A549 (cell line): ENCODE measurements at regions not wholly inside any gene's neighbourhood (a gene's known extent, or its start where the extent isn't known, plus 50 kb on each side); places are given as distances from the start of the nearest gene placed in this dataset.

Experiments
- ATAC-seq, 2 experiments: fragments of 200-7000 bp in 1 of 2; fragments of >200 bp in 1 of 2; cut with Nextera tagmentation in 1 of 2; cut with Tn5 transposase in 1 of 2; 3 replicates each; pipeline versions ENCODE4 v1.8.0 to v1.9.1; 2018 to 2020; ENCODE audit warnings: mild to moderate bottlenecking in 1 of 2, moderate library complexity in 1 of 2
- CTCF ChIA-PET: fragments of 300-600 bp; sonication (Branson Sonifier 250); formaldehyde crosslinking; extraction: SDS; loops from one replicate; lab custom pipeline; 2021; ENCODE audit warnings: antibody characterized with exemption, inconsistent platforms; lab: Yijun Ruan, JAX
- POLR2A ChIA-PET: fragments of 350-600 bp; formaldehyde crosslinking; extraction: SDS; loops from one replicate; lab custom pipeline; 2021; ENCODE audit warnings: antibody characterized with exemption, inconsistent platforms; lab: Yijun Ruan, JAX
- DNase-seq, 2 experiments: peaks; one replicate each; pipeline versions ENCODE4 v3.0.0 to v3.0.0-alpha.2; 2011 to 2016; ENCODE audit warnings: low read depth in 1 of 2, low spot score in 1 of 2
- FAIRE-seq: peaks from 2 replicates; lab custom pipeline; 2011; peaks lifted over from hg19 to GRCh38; lab: Jason Lieb, UNC
- H3K27ac ChIP-seq, 2 experiments: fragments of >200 bp; sonication (Bioruptor Twin); formaldehyde crosslinking; 3 replicates each; pipeline ENCODE4 v1.5.1; 2016 to 2017
- H3K4me1 ChIP-seq: fragments of >200 bp; sonication (Bioruptor Twin); formaldehyde crosslinking; 3 replicates; pipeline ENCODE4 v1.6.1; 2016
- H3K4me2 ChIP-seq: fragments of >200 bp; sonication (Bioruptor Twin); formaldehyde crosslinking; 3 replicates; pipeline ENCODE4 v1.6.1; 2016
- H3K4me3 ChIP-seq: fragments of >200 bp; sonication (Bioruptor Twin); formaldehyde crosslinking; 3 replicates; pipeline ENCODE4 v1.5.1; 2016
- H3K9me3 ChIP-seq: fragments of >200 bp; sonication (Bioruptor Twin); formaldehyde crosslinking; 3 replicates; pipeline ENCODE4 v1.6.1; 2016
- CHD2 ChIP-seq: fragments of 150-350 bp; IDR thresholded peaks from 2 replicates; pipeline ENCODE4 v1.6.1; 2014; ENCODE audit warnings: low read length; ENCODE audit not compliant: partially characterized antibody
- CHD4 ChIP-seq: fragments of 200-600 bp; sonication (generic); IDR thresholded peaks from 2 replicates; pipeline ENCODE4 v1.6.1; 2016; ENCODE audit warnings: antibody characterized with exemption, mild to moderate bottlenecking, borderline replicate concordance
- CTCF ChIP-seq: fragments of >200 bp; sonication (Bioruptor Twin); formaldehyde crosslinking; IDR thresholded peaks from 3 replicates; pipeline ENCODE4 v1.5.1; 2016
- EHF ChIP-seq: fragments of 250-450 bp; sonication (Bioruptor Pico); IDR thresholded peaks from 2 replicates; pipeline ENCODE4 v1.5.0; 2020; ENCODE audit warnings: mild to moderate bottlenecking
- ELK1 ChIP-seq: fragments of 150-350 bp; IDR thresholded peaks from 2 replicates; pipeline ENCODE4 v1.6.1; 2014; ENCODE audit warnings: low read depth, mild to moderate bottlenecking, low read length
- ESRRA ChIP-seq: fragments of 150-350 bp; IDR thresholded peaks from 2 replicates; pipeline ENCODE4 v1.6.1; 2014; ENCODE audit warnings: mild to moderate bottlenecking, low read length, borderline replicate concordance
- FOSL2 ChIP-seq, 2 experiments: fragments of 450-650 bp in 1 of 2; fragments of >200 bp in 1 of 2; sonication (Bioruptor Twin) in 1 of 2; formaldehyde crosslinking; IDR thresholded peaks; 2 replicates each; pipeline versions ENCODE4 v1.5.0 to v1.6.1; 2016 to 2020; ENCODE audit warnings: mild to moderate bottlenecking in 1 of 2, moderate library complexity in 1 of 2
- HOXA7 ChIP-seq: fragments of 250-450 bp; sonication (Bioruptor Pico); IDR thresholded peaks from 2 replicates; pipeline ENCODE4 v1.5.0; 2020; ENCODE audit warnings: mild to moderate bottlenecking, moderate library complexity
- HOXB5 ChIP-seq: fragments of 250-450 bp; sonication (Bioruptor Pico); IDR thresholded peaks from 2 replicates; pipeline ENCODE4 v1.5.0; 2020; ENCODE audit warnings: mild to moderate bottlenecking, moderate library complexity
- JUN ChIP-seq, 2 experiments: fragments of >200 bp; sonication (Bioruptor Twin); formaldehyde crosslinking; IDR thresholded peaks; 2 replicates in 1 of 2; 3 replicates in 1 of 2; pipeline ENCODE4 v1.6.1; 2016 to 2017
- JUNB ChIP-seq: fragments of >200 bp; sonication (Bioruptor Twin); formaldehyde crosslinking; IDR thresholded peaks from 2 replicates; pipeline ENCODE4 v1.6.1; 2016
- KDM1A ChIP-seq: fragments of 200-600 bp; sonication (generic); IDR thresholded peaks from 2 replicates; pipeline ENCODE4 v1.6.1; 2016; ENCODE audit warnings: low read depth, mild to moderate bottlenecking
- KDM5A ChIP-seq: fragments of 200-600 bp; sonication (generic); IDR thresholded peaks from 2 replicates; pipeline ENCODE4 v1.6.1; 2016; ENCODE audit warnings: antibody characterized with exemption, mild to moderate bottlenecking
- MYC ChIP-seq: IDR thresholded peaks from 2 replicates; pipeline ENCODE4 v1.6.1; 2012; ENCODE audit warnings: mild to moderate bottlenecking, inconsistent platforms, low read length, improper control_type of control experiment, borderline replicate concordance
- NFE2L2 ChIP-seq: fragments of 150-350 bp; conservative IDR thresholded peaks from 2 replicates; pipeline ENCODE4 v1.6.1; 2014; ENCODE audit warnings: low read length
- NPAS2 ChIP-seq: fragments of 250-450 bp; sonication (Bioruptor Pico); IDR thresholded peaks from 2 replicates; pipeline ENCODE4 v1.8.0; 2022; ENCODE audit warnings: mild to moderate bottlenecking, moderate library complexity, borderline replicate concordance
- POLR2A ChIP-seq: IDR thresholded peaks from 2 replicates; pipeline ENCODE4 v1.6.1; 2012; ENCODE audit warnings: mild to moderate bottlenecking, low read length
- RCOR1 ChIP-seq: fragments of 150-350 bp; IDR thresholded peaks from 2 replicates; pipeline ENCODE4 v1.6.1; 2014; ENCODE audit warnings: antibody characterized with exemption, low read length, low read depth
- ZC3H11A ChIP-seq: fragments of 450-650 bp; IDR thresholded peaks from 2 replicates; pipeline ENCODE4 v1.6.1; 2014; ENCODE audit warnings: antibody characterized with exemption, mild to moderate bottlenecking
- ZSCAN20 ChIP-seq: fragments of 250-450 bp; sonication (Bioruptor Pico); IDR thresholded peaks from 2 replicates; pipeline ENCODE4 v1.8.0; 2022; ENCODE audit warnings: mild to moderate bottlenecking, moderate library complexity
- WGBS: methylation state at CpG from one replicate; pipeline ENCODE4 v1.1.6; 2017; ENCODE audit errors: missing lambda C conversion rate; 5-methylcytosine and 5-hydroxymethylcytosine counted together
- TF ChIP-seq, protein P1 (sequence below): fragments of 250-450 bp; sonication (Bioruptor Pico); IDR thresholded peaks from 2 replicates; pipeline ENCODE4 v1.5.0; 2021; ENCODE audit warnings: mild to moderate bottlenecking, moderate library complexity, borderline replicate concordance

- no peak for FAIRE-seq
These were observed 415.4 kb downstream of the MN1 start for GRCh38 chr22:27386186-27386585.

DNA sequence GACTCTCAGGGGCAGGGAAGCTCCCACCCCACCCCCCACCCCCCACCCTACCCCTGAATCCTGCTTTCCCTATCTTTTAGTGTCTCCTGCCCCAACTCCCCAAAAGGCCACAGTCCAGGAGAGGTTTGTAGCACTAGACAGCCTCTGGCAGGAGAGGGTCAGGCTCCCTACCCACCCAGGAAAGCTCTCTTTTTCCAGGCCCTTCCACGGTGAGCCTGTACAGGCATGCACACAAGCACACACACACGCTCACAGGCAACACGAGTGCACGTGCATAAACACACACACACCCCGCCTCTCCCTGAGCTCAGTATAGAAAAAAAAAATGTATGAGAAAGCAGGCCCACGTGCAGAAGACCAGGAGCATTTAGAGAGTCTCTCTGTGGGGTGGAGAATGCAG, 414.0 kb downstream of the MN1 start:
- H3K4me1 ChIP-seq: no peaks in the 10 kb centered on the region
- H3K4me3 ChIP-seq: no peak overlapping the region
- no peak overlapping the region for H3K4me2 ChIP-seq
- FAIRE-seq: no peak
- H3K9me3 ChIP-seq: no peaks in the 10 kb centered on the region
- no peak for ATAC-seq
- no peak for DNase-seq
- WGBS: 59% methylated on average over 6 of the region's 6 CpGs
- no peak for TF ChIP-seq POLR2A
- no peak for TF ChIP-seq ZSCAN20 (CRISPR knock-in tag)
- TF ChIP-seq JUN (IDR thresholded peaks at IDR 0.05): no peak
- POLR2A ChIA-PET: no interaction called here
- CTCF ChIA-PET: no interaction called here
- no peak overlapping the region for H3K27ac ChIP-seq

More at GRCh38 chr22:27386186-27386585, 415.4 kb downstream of the MN1 start:
- POLR2A ChIA-PET: no interaction called here
- CTCF ChIA-PET: interaction anchor here (0.9 to 1.0 kb wide), 2 partner anchors 11 to 19 kb away, joined by 3 read pairs; no protein-coding TSS in a partner anchor
- Histone ChIP-seq H3K4me3 (no peak overlapping the region), H3K4me2 (no peak overlapping the region), H3K27ac (peak overlapping the region in 1 of 2 experiments; percentile 36; a peak in 1 of 6 replicates), H3K9me3 (no peaks in the 10 kb centered on the region), H3K4me1 (no peaks in the 10 kb centered on the region)
- TF ChIP-seq ZC3H11A: no peak
- TF ChIP-seq CTCF: no peak
- TF ChIP-seq HOXA7 (CRISPR knock-in tag): no peak
- no peak for TF ChIP-seq CHD4
- 37% methylated on average over 7 of the region's 7 CpGs for WGBS
- ATAC-seq: peak; percentile 56 to 76; a peak in 5 of 6 replicates
- peak in 1 of 2 experiments; percentile 44 for DNase-seq

GRCh38 chr22:27388090-27388600, 413.4 kb downstream of the MN1 start:
- Histone ChIP-seq H3K27ac (no peak overlapping the region), H3K4me1 (peaks cover under 1% of the 10 kb centered on the region; the same call in 1 of the 3 replicates), H3K4me3 (no peak overlapping the region), H3K4me2 (no peak overlapping the region), H3K9me3 (no peaks in the 10 kb centered on the region)
- FAIRE-seq: no peak
- ATAC-seq: no peak
- POLR2A ChIA-PET: no interaction called here
- 80% methylated on average over 3 of the region's 3 CpGs for WGBS
- TF ChIP-seq JUNB (no peak), MYC (no peak), ELK1 (no peak), ZSCAN20 (CRISPR knock-in tag) (no peak), CHD2 (no peak), NFE2L2 (no peak)
- TF ChIP-seq, protein P1, sequence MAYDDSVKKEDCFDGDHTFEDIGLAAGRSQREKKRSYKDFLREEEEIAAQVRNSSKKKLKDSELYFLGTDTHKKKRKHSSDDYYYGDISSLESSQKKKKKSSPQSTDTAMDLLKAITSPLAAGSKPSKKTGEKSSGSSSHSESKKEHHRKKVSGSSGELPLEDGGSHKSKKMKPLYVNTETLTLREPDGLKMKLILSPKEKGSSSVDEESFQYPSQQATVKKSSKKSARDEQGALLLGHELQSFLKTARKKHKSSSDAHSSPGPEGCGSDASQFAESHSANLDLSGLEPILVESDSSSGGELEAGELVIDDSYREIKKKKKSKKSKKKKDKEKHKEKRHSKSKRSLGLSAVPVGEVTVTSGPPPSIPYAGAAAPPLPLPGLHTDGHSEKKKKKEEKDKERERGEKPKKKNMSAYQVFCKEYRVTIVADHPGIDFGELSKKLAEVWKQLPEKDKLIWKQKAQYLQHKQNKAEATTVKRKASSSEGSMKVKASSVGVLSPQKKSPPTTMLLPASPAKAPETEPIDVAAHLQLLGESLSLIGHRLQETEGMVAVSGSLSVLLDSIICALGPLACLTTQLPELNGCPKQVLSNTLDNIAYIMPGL (CRISPR knock-in tag): no peak
- CTCF ChIA-PET: no interaction called here
- DNase-seq: no peak

- no peak for FAIRE-seq
- 71% methylated on average over 2 of the region's 2 CpGs for WGBS
- CTCF ChIA-PET: interaction anchor here (0.9 kb wide), 1 partner anchor 147 kb away, joined by 3 read pairs; no protein-coding TSS in a partner anchor
These were observed 411.9 kb downstream of the MN1 start for GRCh38 chr22:27389727-27390075.

More at GRCh38 chr22:27389727-27390075, 411.9 kb downstream of the MN1 start:
- H3K4me3 ChIP-seq: no peak overlapping the region
- POLR2A ChIA-PET: no interaction called here
- DNase-seq (no peak), ATAC-seq (no peak)
- no peak overlapping the region for H3K4me2 ChIP-seq
- H3K27ac ChIP-seq: no peak overlapping the region
- peaks cover 8% of the 10 kb centered on the region; the same call in 2 of the 3 replicates for H3K4me1 ChIP-seq
- no peaks in the 10 kb centered on the region for H3K9me3 ChIP-seq
- TF ChIP-seq ESRRA (no peak), KDM5A (no peak), KDM1A (no peak), HOXB5 (CRISPR knock-in tag) (no peak), RCOR1 (no peak), EHF (CRISPR knock-in tag) (no peak), ZSCAN20 (CRISPR knock-in tag) (no peak), FOSL2 (IDR thresholded peaks at IDR 0.05) (no peak), FOSL2 (CRISPR knock-in tag; IDR thresholded peaks at IDR 0.05) (no peak), NPAS2 (CRISPR knock-in tag) (no peak)
